ENCODE measurements at regions not wholly inside any gene's neighbourhood (a gene's known extent, or its start where the extent isn't known, plus 50 kb on each side); places are given as distances from the start of the nearest gene placed in this dataset.

GRCh38 chr5:57891443-57891842, 408.8 kb upstream of the ACTBL2 start:
- TF ChIP-seq FOXJ3 (CRISPR knock-in tag; IDR thresholded peaks at IDR 0.05) = no peak
- TF ChIP-seq POLR2AphosphoS5 (IDR thresholded peaks at IDR 0.05; ENCODE audit: low read depth, low read length) = no peak
- no peak for TF ChIP-seq TAF1 (IDR thresholded peaks at IDR 0.05; ENCODE audit: borderline replicate concordance, low read depth, low read length)
- no peak for TF ChIP-seq RFX5 (IDR thresholded peaks at IDR 0.05; ENCODE audit: low read length)
- no peak for TF ChIP-seq GATA2 (CRISPR knock-in tag; IDR thresholded peaks at IDR 0.05)
- no peak for TF ChIP-seq GABPA (IDR thresholded peaks at IDR 0.05; ENCODE audit: low read depth)
- no peak for TF ChIP-seq RXRA (IDR thresholded peaks at IDR 0.05; ENCODE audit: borderline replicate concordance, low read depth)
- no peak for TF ChIP-seq CHD2 (IDR thresholded peaks at IDR 0.05; ENCODE audit: low read length, partially characterized antibody)
- TF ChIP-seq SIN3A (IDR thresholded peaks at IDR 0.05; ENCODE audit: borderline replicate concordance, low read depth, low read length) = no peak
- Histone ChIP-seq H3K79me2 (ENCODE audit: insufficient read depth) (no peaks in the 10 kb centered on the region), H3K9me3 (no peaks in the 10 kb centered on the region), H2AFZ (ENCODE audit: low read depth) (no peak overlapping the region), H3K27me3 (ENCODE audit: insufficient read depth) (no peaks in the 10 kb centered on the region), H3K9ac (no peak overlapping the region), H3F3A (replicated peaks; ENCODE audit: insufficient read depth) (peaks cover 4% of the 10 kb centered on the region), H3K9me2 (no peaks in the 10 kb centered on the region), H3K4me1 (ENCODE audit: control insufficient read depth in 1 of 2, insufficient read depth in 2 of 2, low read depth in 1 of 2, low read length in 1 of 2) (peaks cover 3 to 18% of the 10 kb centered on the region in 2 experiments; a peak in 3 of 4 replicates), H3K4me3 (ENCODE audit: low read depth in 2 of 2, low read length in 1 of 2) (no peak overlapping the region), H4K20me1 (ENCODE audit: insufficient read depth) (no peaks in the 10 kb centered on the region), H3K36me3 (replicated peaks in 1 of 2; ENCODE audit: control insufficient read depth in 1 of 2, insufficient read depth in 2 of 2, low read length in 1 of 2) (no peaks in the 10 kb centered on the region), H3K4me2 (no peak overlapping the region), H3K27ac (ENCODE audit: low read depth in 2 of 2, low read length in 1 of 2) (no peak overlapping the region)
- CTCF ChIA-PET = interaction anchor here (1.0 to 2.7 kb wide), 3 partner anchors 112 to 593 kb away, joined by 4 to 15 read pairs (median 4); no protein-coding TSS in a partner anchor
- 100% methylated on average over 1 of the region's 1 CpG for WGBS (ENCODE audit: low lambda C conversion rate)
- POLR2A ChIA-PET = no interaction called here
- DNase-seq = no peak

- no peaks in the 10 kb centered on the region for H3K79me2 ChIP-seq (ENCODE audit: insufficient read depth)
- no peak for TF ChIP-seq CHD2 (IDR thresholded peaks at IDR 0.05; ENCODE audit: low read length, partially characterized antibody)
- no peak for TF ChIP-seq EZH2phosphoT487 (IDR thresholded peaks at IDR 0.05; ENCODE audit: borderline replicate concordance, low read depth)
- TF ChIP-seq GATA2 (CRISPR knock-in tag; IDR thresholded peaks at IDR 0.05) = no peak
- TF ChIP-seq TEAD4 (IDR thresholded peaks at IDR 0.05; ENCODE audit: borderline replicate concordance, insufficient read depth) = peak; percentile 95
- TF ChIP-seq FOSL2 (IDR thresholded peaks at IDR 0.05; ENCODE audit: borderline replicate concordance, low read depth) = peak; percentile 76
- peak; percentile 82 for TF ChIP-seq PBX3 (IDR thresholded peaks at IDR 0.05)
- peak; percentile 61; the same call in 1 of the 2 replicates for TF ChIP-seq REST (IDR thresholded peaks at IDR 0.05; ENCODE audit: low read depth, low read length)
- TF ChIP-seq NFIC (IDR thresholded peaks at IDR 0.05; ENCODE audit: borderline replicate concordance) = peak; percentile 71; the same call in 1 of the 2 replicates
- 0 out of 2 replicates have a peak, but pooled peaks have one; percentile 9 for TF ChIP-seq TAF1 (IDR thresholded peaks at IDR 0.05; ENCODE audit: borderline replicate concordance, low read depth, low read length)
- TF ChIP-seq TCF12 (IDR thresholded peaks at IDR 0.05) = peak; percentile 92
- TF ChIP-seq RAD21 (IDR thresholded peaks at IDR 0.05; ENCODE audit: low read length) = peak; percentile 68
- peak; percentile 36 to 93; a peak in 3 of 4 replicates for TF ChIP-seq EP300 (IDR thresholded peaks at IDR 0.05; ENCODE audit: borderline replicate concordance in 1 of 2, low read depth in 1 of 2, low read length in 1 of 2)
- peak; percentile 82 for TF ChIP-seq MAX (IDR thresholded peaks at IDR 0.05; ENCODE audit: low read depth)
- TF ChIP-seq SMC3 (IDR thresholded peaks at IDR 0.05; ENCODE audit: low read depth, low read length) = peak; percentile 76
- TF ChIP-seq FOXM1 (IDR thresholded peaks at IDR 0.05; ENCODE audit: low read depth) = peak; percentile 74; the same call in 1 of the 2 replicates
- TF ChIP-seq RXRA (IDR thresholded peaks at IDR 0.05; ENCODE audit: borderline replicate concordance, low read depth) = peak; percentile 79; the same call in 1 of the 2 replicates
- peak; percentile 83 for TF ChIP-seq JUND (IDR thresholded peaks at IDR 0.05)
Observed at GRCh38 chr5:57889558-57889957, 406.9 kb upstream of the ACTBL2 start.

More at GRCh38 chr5:57889558-57889957, 406.9 kb upstream of the ACTBL2 start:
- Histone ChIP-seq H3K4me1 (ENCODE audit: control insufficient read depth in 1 of 2, insufficient read depth in 2 of 2, low read depth in 1 of 2, low read length in 1 of 2) (peaks cover 3 to 18% of the 10 kb centered on the region in 2 experiments; a peak in 3 of 4 replicates), H2AFZ (ENCODE audit: low read depth) (0 out of 2 replicates have a peak overlapping the region, but pooled peaks have one; percentile 3), H3K4me3 (ENCODE audit: low read depth in 2 of 2, low read length in 1 of 2) (no peak overlapping the region), H3K9me2 (no peaks in the 10 kb centered on the region), H3K9me3 (no peaks in the 10 kb centered on the region), H3K9ac (0 out of 2 replicates have a peak overlapping the region, but pooled peaks have one; percentile 11), H3K4me2 (peak overlapping the region; percentile 17; the same call in 1 of the 2 replicates), H3K36me3 (replicated peaks in 1 of 2; ENCODE audit: control insufficient read depth in 1 of 2, insufficient read depth in 2 of 2, low read length in 1 of 2) (no peaks in the 10 kb centered on the region), H3K27me3 (ENCODE audit: insufficient read depth) (no peaks in the 10 kb centered on the region), H3F3A (replicated peaks; ENCODE audit: insufficient read depth) (peaks cover 4% of the 10 kb centered on the region), H4K20me1 (ENCODE audit: insufficient read depth) (no peaks in the 10 kb centered on the region), H3K27ac (ENCODE audit: low read depth in 2 of 2, low read length in 1 of 2) (peak overlapping the region; percentile 10 to 47; a peak in 2 of 4 replicates)
- ChIA-PET POLR2A (no interaction called here), CTCF (interaction anchor here (0.9 to 2.7 kb wide), 5 partner anchors 11 to 572 kb away, joined by 3 to 15 read pairs (median 5); no protein-coding TSS in a partner anchor)
- 38% methylated on average over 5 of the region's 5 CpGs for WGBS (ENCODE audit: low lambda C conversion rate)
- DNase-seq = no peak
